Panc1 (cell line): ENCODE measurements at regions not wholly inside any gene's neighbourhood (a gene's known extent, or its start where the extent isn't known, plus 50 kb on each side); places are given as distances from the start of the nearest gene placed in this dataset.

Source experiments
- ATAC-seq: fragments of 200-7000 bp; cut with Tn5 transposase; 2 replicates; pipeline ENCODE4 v1.9.1; 2020; ENCODE audit warnings: mild to moderate bottlenecking, moderate library complexity
- BruUV-seq: library from RNA; stranded (reverse); fragments of 400-500 nt; replicated peaks from 2 replicates; lab custom pipeline; 2021; lab: Mats Ljungman, UMichigan
- CTCF ChIA-PET: fragments of 300-600 bp; sonication (Branson Sonifier 250); formaldehyde crosslinking; loops from one replicate; lab custom pipeline; 2022; ENCODE audit warnings: antibody characterized with exemption; lab: Charles Lee
- POLR2A ChIA-PET: fragments of 300-600 bp; sonication (Branson Sonifier 250); formaldehyde crosslinking; loops from one replicate; lab custom pipeline; 2022; ENCODE audit warnings: antibody characterized with exemption; lab: Charles Lee
- DNase-seq: peaks from one replicate; pipeline ENCODE4 v3.0.0-alpha.2; 2010; ENCODE audit warnings: low read depth, low spot score
- H3K27ac ChIP-seq: 2 replicates; pipeline ENCODE4 v1.5.1; 2011; ENCODE audit warnings: mild to moderate bottlenecking, low read length, inconsistent platforms
- H3K27me3 ChIP-seq: fragments of 200-500 bp; sonication (Bioruptor generic); 2 replicates; pipeline ENCODE4 v1.6.0; 2014; ENCODE audit warnings: low read length, inconsistent platforms; ENCODE audit not compliant: control insufficient read depth, insufficient read depth
- H3K36me3 ChIP-seq: fragments of 200-500 bp; sonication (Bioruptor generic); 2 replicates; pipeline ENCODE4 v1.5.1; 2014; ENCODE audit warnings: inconsistent platforms, mild to moderate bottlenecking, low read length, moderate library complexity; ENCODE audit not compliant: control insufficient read depth, insufficient read depth
- H3K4me1 ChIP-seq: 2 replicates; pipeline ENCODE4 v1.5.1; 2011; ENCODE audit warnings: inconsistent platforms, mild to moderate bottlenecking, low read length, moderate library complexity; ENCODE audit not compliant: control insufficient read depth, insufficient read depth
- H3K4me3 ChIP-seq, 2 experiments: 2 replicates each; pipeline ENCODE4 v1.5.1; 2011 to 2012; ENCODE audit warnings: low read depth in 2 of 2, low read length in 2 of 2, mild to moderate bottlenecking in 2 of 2, inconsistent platforms in 1 of 2, moderate library complexity in 1 of 2
- H3K9me3 ChIP-seq: fragments of 200-500 bp; sonication (Bioruptor generic); 2 replicates; pipeline ENCODE4 v1.5.1; 2014; ENCODE audit warnings: low read depth, mild to moderate bottlenecking, inconsistent platforms, low read length, moderate library complexity; ENCODE audit not compliant: control insufficient read depth, insufficient read depth
- CTCF ChIP-seq: fragments of 450-650 bp; IDR thresholded peaks from 2 replicates; pipeline ENCODE4 v1.5.1; 2017; ENCODE audit warnings: mild to moderate bottlenecking
- POLR2AphosphoS5 ChIP-seq: IDR thresholded peaks from 2 replicates; pipeline ENCODE4 v1.6.1; 2012; ENCODE audit warnings: mild to moderate bottlenecking, low read depth, low read length, moderate library complexity
- SIN3A ChIP-seq: IDR thresholded peaks from 2 replicates; pipeline ENCODE4 v1.6.1; 2012; ENCODE audit warnings: low read depth, mild to moderate bottlenecking, low read length, moderate library complexity, borderline replicate concordance; ENCODE audit not compliant: insufficient read depth
- TCF7L2 ChIP-seq: IDR thresholded peaks from 2 replicates; pipeline ENCODE4 v1.6.1; 2011; ENCODE audit warnings: mild to moderate bottlenecking, low read depth, low read length, inconsistent platforms
- in situ Hi-C: cut with HindIII; loops from 2 replicates; pipeline ENCODE4 v1.10.0; 2016; ENCODE audit warnings: low sequenced_read_pairs, low pct_unique_long_range_greater_than_20kb
- intact Hi-C: fragments of 100-400 bp; cut with micrococcal nuclease; formaldehyde crosslinking; loops from one replicate; pipeline ENCODE4 v1.10.0; 2022; ENCODE audit not compliant: unreplicated experiment
- TF ChIP-seq, protein P1 (sequence below), 2 experiments: IDR thresholded peaks; 2 replicates each; pipeline ENCODE4 v1.6.1; 2011 to 2012; ENCODE audit warnings: low read depth in 2 of 2, control low read depth in 1 of 2, low read length in 1 of 2, mild to moderate bottlenecking in 1 of 2, moderate library complexity in 1 of 2; ENCODE audit not compliant: insufficient read depth in 1 of 2

DNA sequence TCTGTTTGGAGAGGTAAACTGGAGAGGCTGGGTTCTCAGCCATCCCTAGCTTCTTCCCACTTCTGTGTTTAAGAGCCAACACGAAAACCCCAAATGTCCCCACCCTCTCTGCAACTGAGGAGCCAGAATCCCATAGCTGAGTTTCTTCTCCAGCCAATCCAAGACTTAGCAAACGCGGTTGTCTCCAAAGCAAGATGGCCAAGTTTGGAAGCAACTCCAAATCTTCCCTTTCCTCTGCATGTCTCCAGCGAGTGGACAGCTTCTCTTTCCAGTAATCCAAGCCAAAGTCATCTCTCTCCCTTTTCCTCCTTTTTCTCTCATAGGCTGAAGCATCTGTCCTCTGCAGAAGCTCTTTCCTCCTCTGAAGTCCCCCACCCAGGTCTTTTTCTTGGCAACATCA, 539.2 kb downstream of the MIAT start:
- no peak for ATAC-seq
- intact Hi-C loops: no loop called here
- H3K4me1 ChIP-seq: no peaks in the 10 kb centered on the region
- DNase-seq: no peak
- no peaks in the 10 kb centered on the region for H3K27me3 ChIP-seq
- CTCF ChIA-PET: no interaction called here
- no peaks in the 10 kb centered on the region for H3K36me3 ChIP-seq
- BruUV-seq: no TSS peak
- TF ChIP-seq TCF7L2 (no peak), SIN3A (no peak), CTCF (no peak), POLR2AphosphoS5 (no peak)
- TF ChIP-seq, protein P1, sequence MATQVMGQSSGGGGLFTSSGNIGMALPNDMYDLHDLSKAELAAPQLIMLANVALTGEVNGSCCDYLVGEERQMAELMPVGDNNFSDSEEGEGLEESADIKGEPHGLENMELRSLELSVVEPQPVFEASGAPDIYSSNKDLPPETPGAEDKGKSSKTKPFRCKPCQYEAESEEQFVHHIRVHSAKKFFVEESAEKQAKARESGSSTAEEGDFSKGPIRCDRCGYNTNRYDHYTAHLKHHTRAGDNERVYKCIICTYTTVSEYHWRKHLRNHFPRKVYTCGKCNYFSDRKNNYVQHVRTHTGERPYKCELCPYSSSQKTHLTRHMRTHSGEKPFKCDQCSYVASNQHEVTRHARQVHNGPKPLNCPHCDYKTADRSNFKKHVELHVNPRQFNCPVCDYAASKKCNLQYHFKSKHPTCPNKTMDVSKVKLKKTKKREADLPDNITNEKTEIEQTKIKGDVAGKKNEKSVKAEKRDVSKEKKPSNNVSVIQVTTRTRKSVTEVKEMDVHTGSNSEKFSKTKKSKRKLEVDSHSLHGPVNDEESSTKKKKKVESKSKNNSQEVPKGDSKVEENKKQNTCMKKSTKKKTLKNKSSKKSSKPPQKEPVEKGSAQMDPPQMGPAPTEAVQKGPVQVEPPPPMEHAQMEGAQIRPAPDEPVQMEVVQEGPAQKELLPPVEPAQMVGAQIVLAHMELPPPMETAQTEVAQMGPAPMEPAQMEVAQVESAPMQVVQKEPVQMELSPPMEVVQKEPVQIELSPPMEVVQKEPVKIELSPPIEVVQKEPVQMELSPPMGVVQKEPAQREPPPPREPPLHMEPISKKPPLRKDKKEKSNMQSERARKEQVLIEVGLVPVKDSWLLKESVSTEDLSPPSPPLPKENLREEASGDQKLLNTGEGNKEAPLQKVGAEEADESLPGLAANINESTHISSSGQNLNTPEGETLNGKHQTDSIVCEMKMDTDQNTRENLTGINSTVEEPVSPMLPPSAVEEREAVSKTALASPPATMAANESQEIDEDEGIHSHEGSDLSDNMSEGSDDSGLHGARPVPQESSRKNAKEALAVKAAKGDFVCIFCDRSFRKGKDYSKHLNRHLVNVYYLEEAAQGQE (IDR thresholded peaks at IDR 0.05; ENCODE audit: insufficient read depth in 1 of 2, low read depth in 2 of 2, low read length in 1 of 2): no peak
- no peak overlapping the region for H3K27ac ChIP-seq
- in situ Hi-C loops: no loop called here
- H3K9me3 ChIP-seq: no peaks in the 10 kb centered on the region
- no peak overlapping the region for H3K4me3 ChIP-seq
- POLR2A ChIA-PET: no interaction called here

GRCh38 chr22:27197052-27197451, 539.7 kb downstream of the MIAT start:
- POLR2A ChIA-PET: no interaction called here
- H3K36me3 ChIP-seq: no peaks in the 10 kb centered on the region
- in situ Hi-C loops: no loop called here

More at GRCh38 chr22:27197052-27197451, 539.7 kb downstream of the MIAT start:
- no peak for ATAC-seq
- no peaks in the 10 kb centered on the region for H3K4me1 ChIP-seq
- no peak overlapping the region for H3K4me3 ChIP-seq
- H3K27ac ChIP-seq: no peak overlapping the region
- no peaks in the 10 kb centered on the region for H3K9me3 ChIP-seq
- CTCF ChIA-PET: no interaction called here
- intact Hi-C loops: no loop called here
- DNase-seq: no peak
- BruUV-seq: no TSS peak
- no peaks in the 10 kb centered on the region for H3K27me3 ChIP-seq
- TF ChIP-seq POLR2AphosphoS5: no peak
- TF ChIP-seq, protein P1 (IDR thresholded peaks at IDR 0.05; ENCODE audit: insufficient read depth in 1 of 2, low read depth in 2 of 2, low read length in 1 of 2): no peak
- no peak for TF ChIP-seq TCF7L2
